ENCODE measurements at regions not wholly inside any gene's neighbourhood (a gene's known extent, or its start where the extent isn't known, plus 50 kb on each side); places are given as distances from the start of the nearest gene placed in this dataset.

DNA sequence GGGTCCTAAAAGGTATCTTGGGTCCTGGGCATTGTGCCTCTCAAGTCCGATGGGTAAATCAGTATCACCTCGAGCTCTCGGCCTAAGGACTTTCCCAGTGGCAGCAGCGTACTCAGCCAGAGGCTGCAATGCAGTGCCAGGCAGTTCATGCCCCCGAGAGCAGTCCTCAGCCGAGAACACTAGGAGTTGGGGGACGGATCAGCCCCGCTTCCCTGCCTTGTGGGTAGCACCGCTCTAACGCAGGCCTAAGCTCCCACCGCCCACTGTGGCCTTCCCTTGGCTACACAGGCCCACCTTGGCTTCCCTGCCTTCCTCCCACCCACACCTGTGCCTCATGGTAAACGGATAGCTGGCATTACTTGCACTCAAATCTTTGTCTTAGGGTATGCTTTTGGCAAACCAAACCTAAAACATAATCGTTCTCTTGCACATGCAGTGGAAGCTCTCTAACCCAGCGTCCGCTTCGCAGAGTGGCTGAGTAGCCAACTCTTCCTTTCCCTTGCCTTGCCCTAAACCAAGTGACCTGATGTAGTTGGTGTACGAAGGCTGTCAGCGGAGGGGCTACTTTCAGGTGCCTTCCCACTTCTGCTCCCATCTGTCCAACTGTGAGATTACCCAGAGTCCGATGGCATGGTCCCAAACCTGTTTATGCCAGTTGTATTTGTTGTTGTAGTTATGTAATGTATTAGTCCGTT, 73.2 kb upstream of the CHST15 start:
- DNase-seq (ENCODE audit: low read depth, low spot score), result no peak

DNA sequence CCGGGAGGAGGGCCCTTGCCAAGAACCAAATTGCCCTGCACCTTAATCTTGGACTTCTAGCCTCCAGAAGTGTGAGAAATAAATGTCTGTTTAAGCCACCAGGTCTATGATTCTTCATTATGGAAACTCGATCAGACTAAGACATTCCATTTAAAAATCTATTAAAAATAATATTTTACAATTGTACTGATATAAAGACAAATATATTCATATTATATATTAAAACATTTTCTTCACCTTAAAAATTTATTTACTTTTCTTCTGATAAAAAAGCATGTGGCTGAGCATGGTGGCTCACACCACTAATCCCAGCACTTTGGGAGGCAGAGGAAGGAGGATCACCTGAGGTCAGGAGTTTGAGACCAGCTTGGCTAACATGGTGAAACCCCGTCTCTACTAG, 72.4 kb upstream of the CHST15 start:
- no peak for DNase-seq (ENCODE audit: low read depth, low spot score)

DNA sequence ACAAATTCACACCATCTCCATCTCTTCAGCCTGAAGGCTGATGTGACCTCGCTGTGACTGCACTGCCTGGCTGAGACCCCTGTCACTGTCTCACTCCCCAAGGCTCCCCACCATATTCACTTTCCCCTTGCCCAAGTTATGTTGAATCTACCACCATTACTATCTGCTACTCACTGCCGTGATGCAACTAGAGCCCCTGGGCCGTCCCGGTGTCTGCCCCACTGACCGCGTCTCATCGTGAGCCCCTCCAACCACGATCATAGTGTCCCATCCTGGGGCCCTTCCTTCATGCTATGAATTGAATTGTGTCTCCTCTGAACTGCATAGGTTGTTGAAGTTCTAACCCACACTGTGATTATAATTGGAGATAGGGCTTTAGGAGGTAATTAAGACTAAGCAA, 71.9 kb upstream of the CHST15 start:
- DNase-seq (ENCODE audit: low read depth, low spot score), result no peak

DNA sequence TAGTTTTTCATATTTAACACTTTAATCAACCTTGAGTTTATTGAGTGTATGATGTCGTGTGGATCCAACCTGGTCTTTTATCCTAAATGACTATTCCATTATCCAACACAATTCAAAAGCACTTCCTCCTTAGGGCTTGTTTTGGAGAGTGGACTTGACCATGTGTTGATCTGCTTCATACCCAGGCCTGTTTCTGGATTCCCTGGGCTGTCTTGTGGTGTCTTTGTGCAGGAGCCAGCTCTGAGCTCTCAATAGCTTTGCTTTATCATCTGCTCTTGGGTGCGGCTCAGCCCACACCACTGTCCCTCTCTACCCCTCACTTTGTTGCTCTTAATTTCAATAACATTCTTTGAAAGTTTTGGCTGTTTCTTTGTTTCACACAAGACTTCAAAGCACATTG, 70.9 kb upstream of the CHST15 start:
- no peak for DNase-seq (ENCODE audit: low read depth, low spot score)

DNA sequence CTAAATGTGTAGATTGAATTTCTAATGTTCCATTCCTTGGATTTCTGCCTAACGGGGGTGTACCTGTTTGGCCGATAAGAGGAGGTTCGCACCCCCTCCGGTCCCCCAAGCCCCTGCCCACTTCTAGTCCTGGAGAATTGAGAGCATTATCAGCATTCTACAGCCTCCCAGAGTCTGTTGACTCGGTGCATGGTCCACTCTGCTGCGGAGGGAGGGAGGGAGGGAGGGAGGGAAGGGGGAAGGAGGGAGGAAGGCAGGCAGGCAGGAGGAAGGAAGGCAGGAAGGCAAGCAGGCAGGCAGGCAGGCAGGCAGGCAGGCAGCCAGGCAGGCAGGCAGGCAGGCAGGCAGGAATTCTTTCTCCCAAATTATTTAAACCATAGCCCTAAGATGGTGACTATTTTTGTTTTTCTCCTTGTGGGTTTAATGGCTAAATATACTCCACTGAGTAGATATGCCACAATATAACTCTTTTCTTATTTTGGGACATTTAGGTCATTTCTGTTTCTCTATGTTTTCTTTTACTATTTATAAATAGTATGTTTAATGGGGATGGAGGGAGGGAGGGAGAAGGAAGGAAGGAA, 69.5 kb upstream of the CHST15 start:
- DNase-seq (ENCODE audit: low read depth, low spot score), result no peak

DNA sequence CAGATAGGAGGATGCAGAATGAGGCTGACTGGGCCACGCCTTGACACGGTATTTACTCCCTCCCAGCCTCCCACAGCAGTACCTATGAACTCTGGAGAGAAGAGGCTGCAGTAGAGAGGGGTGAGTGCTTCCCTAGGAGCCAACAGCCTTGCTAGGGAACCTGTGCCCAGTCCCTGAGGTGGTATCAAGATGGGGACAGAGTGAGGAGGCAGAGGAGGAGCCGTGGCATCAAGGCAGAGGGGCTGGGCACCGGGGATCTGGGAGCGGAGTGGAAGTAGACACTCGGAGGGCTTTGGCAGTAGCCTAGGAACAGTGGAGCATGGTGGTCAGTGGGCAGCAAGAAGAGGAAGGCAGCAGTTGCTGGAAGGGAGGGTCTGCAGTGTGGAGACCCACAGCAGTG, 68.7 kb upstream of the CHST15 start:
- no peak for DNase-seq (ENCODE audit: low read depth, low spot score)

DNA sequence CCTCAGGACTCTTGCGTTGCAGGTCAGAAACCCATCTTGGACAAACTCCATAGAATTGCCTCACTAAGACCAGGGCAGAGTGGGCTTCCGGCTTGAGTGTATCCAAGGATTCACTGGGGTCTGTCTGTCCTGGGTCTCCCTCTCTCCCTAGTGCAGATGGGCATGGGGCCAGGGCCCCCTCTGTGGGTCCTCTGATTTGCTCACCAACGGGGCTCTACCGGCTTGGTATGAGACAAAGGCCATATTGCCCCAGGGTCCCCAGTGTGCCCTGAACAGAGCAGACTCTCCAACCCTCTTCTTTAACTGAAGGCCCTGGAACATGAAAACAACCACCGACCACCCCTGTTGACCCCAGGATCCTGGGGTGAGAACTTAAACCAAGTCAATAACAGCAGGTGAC, 68.2 kb upstream of the CHST15 start:
- no peak for DNase-seq (ENCODE audit: low read depth, low spot score)

DNA sequence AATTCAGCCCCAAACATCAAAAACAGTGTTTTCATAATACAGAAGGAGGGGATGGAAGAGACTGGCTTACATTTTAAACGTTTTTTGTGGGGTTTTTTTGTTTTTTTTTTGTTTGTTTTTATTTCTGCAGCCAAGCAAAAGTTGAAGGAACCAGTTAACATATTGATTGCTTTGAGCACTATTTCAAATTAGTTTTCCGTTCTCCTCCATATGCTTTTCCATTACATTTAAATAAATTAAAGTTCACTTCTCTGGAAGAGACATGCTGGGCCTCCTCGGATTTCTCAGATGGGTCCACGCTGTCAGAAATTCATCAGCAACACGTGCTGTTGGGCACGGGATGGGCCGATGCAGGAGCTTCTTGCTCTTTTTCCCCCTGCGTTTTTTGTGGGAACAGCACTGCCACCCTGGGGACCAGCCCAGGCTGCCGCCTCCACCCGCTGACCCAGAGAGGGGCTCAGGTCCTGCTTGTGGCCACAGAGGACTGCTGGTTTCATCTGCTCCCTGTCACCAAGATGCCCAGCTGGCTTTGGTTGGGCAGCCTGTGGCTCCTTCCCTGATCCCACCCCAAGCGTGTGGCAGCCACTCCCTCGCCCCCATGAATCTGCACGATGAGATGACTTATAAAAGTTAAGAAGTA, 67.7 kb upstream of the CHST15 start:
- no peak for DNase-seq (ENCODE audit: low read depth, low spot score)

DNA sequence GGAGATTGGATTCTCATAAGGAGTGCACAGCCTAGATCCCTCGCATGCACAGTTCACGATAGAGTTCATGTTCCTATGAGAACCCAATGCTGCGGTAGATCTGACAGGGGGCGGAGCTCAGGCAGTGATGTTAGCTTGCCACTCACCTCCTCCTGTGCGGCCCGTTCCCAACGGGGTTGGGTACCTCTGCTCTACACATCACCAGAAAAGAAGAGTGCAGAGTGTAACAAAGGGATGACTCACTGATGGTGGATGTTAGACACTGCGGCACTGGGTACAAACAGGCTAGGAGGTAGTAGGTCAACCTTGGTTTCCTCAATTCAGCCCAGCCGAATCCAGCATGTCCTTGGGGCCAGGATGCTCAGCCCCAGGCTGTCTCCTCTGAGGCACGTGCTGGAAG, 66.8 kb upstream of the CHST15 start:
- no peak for DNase-seq (ENCODE audit: low read depth, low spot score)

DNA sequence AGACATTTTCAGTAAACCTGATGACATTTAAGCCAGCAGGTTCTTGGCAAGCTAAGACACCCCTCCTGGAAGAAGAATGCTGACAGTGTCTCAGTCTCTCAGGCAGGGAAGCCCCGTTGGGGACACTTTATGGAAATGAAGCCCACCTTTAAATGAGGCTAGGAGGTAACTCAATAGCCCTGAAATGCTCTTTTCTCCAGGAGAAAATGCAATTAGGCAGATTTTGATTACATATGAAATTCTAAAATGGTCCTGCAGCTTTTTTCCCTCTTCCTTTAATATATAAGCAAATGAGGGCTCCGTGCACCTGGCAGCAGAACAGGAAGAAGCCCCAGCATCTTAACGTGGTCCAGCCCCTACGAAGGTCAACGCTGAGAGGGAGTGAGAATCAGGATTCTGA, 65.8 kb upstream of the CHST15 start:
- DNase-seq (ENCODE audit: low read depth, low spot score), result no peak

DNA sequence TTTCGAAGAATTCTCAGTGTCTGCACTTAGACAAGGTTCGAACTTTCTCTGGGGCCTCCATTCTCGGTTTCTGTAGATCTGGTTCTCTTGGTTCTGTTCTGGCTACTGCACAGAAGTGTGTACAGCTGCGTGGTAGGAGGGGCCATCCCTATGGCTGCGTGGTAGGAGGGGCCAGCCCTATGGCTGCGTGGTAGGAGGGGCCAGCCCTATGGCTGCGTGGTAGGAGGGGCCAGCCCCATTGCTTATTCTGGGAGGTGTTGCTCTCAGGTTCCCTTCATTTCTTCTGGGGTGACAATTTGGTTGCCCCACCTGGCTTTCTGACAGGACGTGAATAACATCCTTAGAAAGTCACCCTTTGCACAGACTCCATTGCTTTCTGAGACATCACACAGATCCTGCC, 65.2 kb upstream of the CHST15 start:
- DNase-seq (ENCODE audit: low read depth, low spot score), result no peak

DNA sequence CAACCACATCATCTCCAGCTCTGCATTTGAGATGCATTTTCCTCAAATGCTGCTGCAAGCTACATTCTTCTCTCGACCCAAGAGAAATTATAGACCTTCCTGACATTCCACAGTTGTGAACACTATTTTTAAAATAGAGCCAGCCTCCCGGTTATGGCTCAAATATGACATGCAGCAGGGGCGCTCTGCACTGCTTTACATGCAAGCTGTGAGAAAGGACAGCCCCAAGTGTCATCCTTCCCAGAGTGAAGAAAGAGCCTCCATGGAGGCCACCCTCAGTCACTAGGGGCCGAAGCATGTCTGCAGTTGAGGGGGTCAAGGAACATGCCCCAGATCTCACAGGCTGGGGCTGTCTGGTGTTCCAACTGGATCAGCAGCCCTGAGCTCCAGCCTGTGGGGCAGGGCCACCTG, 63.9 kb upstream of the CHST15 start:
- DNase-seq (ENCODE audit: low read depth, low spot score), result no peak

DNA sequence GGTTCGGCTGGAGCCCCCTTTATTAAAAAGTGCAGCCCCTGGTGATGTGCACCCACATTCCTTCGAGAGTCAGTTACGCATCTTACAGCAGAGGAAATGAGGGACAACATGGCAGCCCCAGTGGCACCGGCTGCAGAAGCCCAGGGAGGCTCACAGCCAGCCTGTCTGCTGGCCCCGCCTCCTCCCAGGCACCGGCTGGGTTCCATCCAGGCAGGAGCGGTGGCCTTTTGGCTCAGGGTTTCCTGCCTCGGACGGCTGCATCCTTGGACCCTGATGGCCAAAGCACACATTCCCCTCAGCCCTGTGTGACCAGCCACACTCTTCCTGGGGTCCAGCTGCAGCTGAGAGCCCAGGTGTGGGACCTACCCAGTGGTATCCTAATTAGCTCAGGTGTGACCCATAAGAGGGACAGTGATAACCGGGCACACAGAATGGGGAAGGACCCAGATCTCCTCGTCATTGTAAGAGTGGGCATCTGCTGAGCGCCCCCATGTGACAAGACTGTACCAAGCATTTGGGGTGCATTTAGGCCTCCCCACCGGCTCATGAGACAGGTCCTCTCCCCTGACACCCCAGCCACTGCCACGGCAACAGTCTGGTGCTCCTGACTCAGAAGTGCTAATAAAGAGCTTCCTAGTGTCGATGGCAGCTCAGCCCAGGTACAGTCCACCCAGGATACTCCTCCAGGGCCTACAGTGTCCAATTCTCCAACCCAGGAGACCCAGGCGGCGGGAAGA, 63.3 kb upstream of the CHST15 start:
- DNase-seq (ENCODE audit: low read depth, low spot score), result peak; percentile 27

DNA sequence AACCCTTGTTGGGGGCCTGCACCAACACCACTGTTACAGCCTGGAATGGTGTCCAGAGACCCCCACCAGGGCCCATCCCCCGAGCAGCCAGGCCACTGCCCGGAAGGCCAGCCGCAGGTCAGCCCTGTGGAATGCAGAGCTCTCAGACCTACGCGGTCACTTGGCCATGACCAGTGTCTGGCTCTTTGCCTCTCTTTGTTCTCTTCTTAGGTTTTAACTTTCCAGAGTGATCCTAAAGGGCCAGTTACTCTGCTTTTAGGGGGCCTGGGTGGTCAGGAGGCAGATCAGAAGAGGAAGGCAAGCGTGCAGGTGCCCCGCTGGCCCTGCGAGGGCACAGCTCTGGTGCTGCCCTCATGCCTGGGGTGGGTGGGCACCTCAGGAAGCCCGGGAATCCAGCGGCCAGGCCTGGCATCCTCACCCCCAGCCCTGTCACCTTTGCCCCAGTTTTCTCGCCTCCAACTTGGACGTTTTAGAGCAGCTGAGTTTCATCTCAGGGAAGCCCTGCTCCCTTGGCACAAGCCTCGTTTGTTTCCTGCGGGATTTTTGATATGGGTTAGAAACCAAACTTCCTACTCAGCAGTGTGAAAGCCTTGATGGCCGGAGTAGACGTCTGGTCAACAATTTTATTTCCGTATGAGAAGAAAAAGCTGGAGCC, 62.5 kb upstream of the CHST15 start:
- no peak for DNase-seq (ENCODE audit: low read depth, low spot score)

DNA sequence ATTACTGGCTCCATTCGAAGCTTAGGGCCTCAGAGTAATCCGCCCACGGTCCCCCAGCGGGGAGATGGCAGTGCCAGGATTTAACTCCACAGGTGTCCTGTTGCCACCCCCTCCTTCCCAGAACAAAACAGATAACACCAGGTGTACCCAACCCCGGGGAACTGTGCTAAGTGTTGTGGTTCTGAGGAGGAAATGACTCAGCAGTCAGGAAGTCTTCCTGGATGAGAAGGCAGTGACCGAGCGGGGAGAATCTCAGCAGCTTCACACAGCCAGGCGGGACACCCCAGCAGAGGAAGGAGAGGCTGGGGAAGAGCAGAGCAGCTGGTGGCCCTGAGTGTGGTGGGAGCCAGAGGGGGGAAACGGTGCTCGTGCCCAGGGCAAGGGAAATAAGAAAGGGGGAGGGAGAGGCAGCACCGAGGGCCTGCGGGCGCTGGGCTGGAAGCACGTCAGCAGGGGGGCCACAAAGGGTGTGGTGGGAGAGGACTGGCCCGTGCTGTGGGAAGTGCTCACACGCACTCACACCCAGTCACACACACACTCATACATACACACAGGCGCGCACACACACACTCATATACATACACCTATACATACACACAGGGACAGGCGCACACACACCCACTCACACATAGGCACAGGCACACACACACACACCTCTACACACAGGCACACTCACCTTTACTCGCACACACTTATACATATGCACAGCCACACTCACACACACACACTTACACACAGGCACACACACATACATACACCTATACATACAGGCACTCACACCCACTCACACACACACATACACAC, 59.8 kb upstream of the CHST15 start:
- DNase-seq (ENCODE audit: low read depth, low spot score), result peak; percentile 79

DNA sequence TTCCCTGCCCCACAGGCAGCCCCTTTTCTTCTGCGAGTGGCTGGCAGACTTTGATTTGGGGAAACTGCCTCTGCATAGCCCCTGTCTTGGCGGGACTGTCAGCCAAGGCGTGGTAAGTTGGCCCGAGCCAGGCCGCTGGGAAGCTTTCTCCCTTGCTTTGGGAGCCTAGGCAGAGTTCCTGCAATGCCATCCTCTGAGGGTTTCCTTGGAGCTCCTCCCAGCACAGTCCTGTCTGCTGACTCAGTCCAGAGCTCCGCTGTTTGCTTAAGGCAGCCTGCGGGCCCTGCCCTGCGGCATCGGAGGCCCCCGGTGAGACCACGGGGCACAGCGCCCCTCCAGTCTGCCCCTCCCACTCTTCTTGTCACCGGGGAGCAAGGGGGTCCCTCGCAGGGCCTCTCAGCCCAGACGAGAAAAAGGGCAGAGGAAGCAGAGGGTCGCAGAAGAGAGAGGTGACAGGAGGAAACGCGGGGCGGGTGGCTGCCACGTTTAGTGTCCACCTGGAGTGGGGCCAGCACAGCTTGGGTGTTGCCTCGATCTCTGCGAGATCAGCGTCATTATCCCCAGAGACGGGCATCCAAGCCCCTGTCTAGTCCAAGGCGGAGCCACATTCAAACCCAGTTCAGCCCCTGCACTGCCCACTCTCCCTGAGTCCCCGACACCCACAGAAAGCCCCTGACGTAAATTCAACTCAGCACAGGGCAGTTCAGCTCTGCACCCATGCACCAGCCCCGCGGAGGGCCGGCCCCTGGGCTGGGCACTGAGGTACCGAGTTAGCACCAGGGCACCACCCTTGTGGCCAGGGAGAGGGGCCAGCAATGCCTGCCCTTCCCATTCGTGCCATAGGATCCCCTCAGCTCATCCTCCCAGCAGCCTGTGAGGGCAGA, 59.0 kb upstream of the CHST15 start:
- DNase-seq (ENCODE audit: low read depth, low spot score), result peak; percentile 66

DNA sequence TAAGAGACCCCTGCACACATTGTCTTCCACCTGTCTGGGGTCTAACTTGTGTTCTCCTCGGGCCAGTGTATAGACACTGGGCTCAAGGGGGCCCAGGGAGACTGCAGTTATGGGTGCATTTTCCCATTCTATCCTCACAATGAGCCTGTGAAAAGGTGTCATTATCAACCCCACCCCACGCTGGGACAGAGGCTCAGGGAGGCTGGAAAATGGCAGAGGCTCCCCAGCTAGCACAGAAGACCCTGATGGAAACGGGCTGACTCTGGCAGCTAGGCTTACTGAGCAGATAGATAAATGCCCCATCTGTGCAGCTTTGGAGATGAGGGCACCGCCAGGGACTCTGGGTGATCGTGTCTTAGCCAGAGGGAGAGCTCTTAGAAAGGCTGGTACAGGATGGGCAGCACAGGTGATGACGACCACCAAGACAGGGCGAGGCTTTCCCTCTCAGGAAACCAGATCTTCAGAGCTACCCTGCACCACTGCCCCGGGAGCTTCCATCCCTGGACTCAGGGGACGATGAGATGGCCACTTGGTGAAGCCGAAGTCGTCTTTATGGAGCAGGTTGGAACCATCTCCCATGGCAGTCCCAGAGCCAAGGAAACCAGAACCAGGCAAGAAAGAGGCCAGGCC, 58.2 kb upstream of the CHST15 start:
- no peak for DNase-seq (ENCODE audit: low read depth, low spot score)

DNA sequence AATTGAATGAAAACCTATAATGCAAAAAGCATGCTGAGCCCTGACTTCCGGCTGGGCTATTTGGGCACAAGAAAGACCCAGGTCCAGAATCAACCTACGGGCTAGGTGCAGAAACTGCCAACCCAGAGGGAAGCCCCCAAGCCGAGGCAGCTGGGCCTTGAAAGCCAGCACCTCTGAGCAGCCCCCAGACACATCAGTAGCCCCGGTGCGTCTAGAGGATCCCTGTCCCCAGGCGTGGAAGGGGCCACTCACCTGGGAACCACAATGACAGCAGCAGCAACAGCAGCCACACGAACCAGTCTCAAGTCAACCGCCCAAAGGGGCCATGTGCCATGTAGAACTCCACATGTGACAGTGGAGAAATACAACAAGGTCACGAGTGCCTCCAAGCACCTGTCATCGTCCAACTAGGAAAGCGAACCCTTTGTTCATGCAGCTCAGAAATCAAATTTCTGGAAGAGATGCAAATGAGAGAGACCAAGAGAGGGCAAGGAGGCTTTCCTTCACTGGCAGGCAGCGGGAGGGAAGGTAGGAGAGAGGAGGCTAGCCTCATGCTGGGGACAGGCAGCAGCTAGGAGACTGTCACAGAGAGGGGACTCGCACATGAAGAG, 57.5 kb upstream of the CHST15 start:
- DNase-seq (ENCODE audit: low read depth, low spot score), result no peak

DNA sequence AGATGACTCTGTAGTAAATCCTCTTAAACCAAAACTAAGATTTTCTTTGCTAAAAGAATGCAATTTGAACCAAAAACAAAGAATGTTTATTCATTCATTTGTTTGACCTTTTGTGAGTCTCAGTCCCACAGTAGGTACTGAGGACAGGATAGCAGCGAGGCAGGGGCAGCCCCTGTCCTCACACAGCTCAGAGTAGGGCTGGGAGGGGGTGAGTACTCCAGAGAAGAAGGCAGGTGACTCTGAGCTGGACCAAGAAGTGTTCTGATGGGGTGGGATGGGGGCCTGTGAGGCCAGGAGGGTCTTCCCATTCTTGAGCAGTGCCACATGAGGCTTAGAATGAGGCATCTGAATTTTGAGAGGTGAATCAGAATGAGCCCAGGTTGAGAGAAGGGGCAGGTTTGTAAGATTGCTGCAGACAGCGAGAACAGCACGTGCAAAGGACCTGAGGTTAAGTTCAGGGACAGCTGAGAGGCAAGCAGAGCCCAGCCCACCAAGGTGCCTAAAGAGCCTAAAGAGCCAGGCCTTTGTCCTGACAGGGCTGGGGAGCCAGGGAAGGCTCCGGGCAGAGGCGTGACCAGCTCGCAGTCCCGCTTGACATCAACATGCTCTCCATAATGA, 56.9 kb upstream of the CHST15 start:
- DNase-seq (ENCODE audit: low read depth, low spot score), result no peak

All from ELF-1 (cell line).